ENCODE measurements at regions not wholly inside any gene's neighbourhood (a gene's known extent, or its start where the extent isn't known, plus 50 kb on each side); places are given as distances from the start of the nearest gene placed in this dataset.

DNA sequence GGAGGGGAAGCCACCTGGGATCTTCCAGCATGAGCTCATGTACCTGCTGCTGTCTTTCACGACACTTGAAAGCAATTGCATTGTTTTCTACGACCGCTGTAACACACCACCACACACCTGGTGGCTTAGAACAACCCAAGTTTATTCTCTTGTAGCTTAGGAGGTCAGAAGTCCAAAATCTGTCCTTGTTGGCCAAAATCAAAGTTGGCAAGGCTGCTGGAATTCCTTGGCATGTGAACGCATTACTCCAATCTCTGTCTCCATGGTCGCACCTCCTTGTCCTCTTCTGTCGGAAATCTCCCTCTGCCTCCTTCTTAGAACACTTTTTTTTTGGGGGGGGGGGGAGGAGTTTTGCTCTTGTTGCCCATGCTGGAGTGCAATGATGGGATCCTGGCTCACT is 305.7 kb downstream of the BAMBI start (continued):
- TF ChIP-seq, protein P1, sequence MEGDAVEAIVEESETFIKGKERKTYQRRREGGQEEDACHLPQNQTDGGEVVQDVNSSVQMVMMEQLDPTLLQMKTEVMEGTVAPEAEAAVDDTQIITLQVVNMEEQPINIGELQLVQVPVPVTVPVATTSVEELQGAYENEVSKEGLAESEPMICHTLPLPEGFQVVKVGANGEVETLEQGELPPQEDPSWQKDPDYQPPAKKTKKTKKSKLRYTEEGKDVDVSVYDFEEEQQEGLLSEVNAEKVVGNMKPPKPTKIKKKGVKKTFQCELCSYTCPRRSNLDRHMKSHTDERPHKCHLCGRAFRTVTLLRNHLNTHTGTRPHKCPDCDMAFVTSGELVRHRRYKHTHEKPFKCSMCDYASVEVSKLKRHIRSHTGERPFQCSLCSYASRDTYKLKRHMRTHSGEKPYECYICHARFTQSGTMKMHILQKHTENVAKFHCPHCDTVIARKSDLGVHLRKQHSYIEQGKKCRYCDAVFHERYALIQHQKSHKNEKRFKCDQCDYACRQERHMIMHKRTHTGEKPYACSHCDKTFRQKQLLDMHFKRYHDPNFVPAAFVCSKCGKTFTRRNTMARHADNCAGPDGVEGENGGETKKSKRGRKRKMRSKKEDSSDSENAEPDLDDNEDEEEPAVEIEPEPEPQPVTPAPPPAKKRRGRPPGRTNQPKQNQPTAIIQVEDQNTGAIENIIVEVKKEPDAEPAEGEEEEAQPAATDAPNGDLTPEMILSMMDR (conservative IDR thresholded peaks at IDR 0.05; ENCODE audit: low read depth in 2 of 2), result no peak
- TF ChIP-seq, protein P2, sequence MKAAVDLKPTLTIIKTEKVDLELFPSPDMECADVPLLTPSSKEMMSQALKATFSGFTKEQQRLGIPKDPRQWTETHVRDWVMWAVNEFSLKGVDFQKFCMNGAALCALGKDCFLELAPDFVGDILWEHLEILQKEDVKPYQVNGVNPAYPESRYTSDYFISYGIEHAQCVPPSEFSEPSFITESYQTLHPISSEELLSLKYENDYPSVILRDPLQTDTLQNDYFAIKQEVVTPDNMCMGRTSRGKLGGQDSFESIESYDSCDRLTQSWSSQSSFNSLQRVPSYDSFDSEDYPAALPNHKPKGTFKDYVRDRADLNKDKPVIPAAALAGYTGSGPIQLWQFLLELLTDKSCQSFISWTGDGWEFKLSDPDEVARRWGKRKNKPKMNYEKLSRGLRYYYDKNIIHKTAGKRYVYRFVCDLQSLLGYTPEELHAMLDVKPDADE (IDR thresholded peaks at IDR 0.05), result no peak

DNA sequence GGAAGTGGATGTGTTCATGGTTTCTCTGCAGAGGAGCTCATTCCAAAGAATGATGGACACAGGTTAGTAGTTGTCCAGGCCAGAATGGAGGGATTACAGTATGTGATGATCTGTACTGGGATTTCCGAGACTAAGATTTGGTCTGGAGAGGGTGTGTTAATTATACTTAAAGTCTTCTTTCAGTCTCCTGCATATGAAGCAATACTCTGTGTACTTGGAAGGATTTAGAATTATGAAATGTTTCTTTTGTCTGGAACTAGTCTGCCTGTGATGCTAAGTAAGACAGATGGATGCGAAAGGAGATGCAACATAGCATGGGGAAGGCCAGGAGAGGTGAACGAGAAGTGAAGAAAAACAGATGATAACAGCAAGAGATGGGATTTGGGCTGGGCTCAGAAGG is 305.1 kb upstream of the LYZL1 start:
- H2AFZ ChIP-seq, result 0 out of 2 replicates have a peak overlapping the region, but pooled peaks have one; percentile 28
- ATAC-seq (no peak), DNase-seq (ENCODE audit: low spot score) (no peak)
- H3K36me3 Mint-ChIP-seq (ENCODE audit: low read depth), result no peaks in the 10 kb centered on the region
- no peaks in the 10 kb centered on the region for H3K27me3 ChIP-seq (ENCODE audit: insufficient read depth)
- H3K79me2 ChIP-seq (replicated peaks; ENCODE audit: insufficient read depth), result no peaks in the 10 kb centered on the region
- H3K4me1 ChIP-seq (ENCODE audit: insufficient read depth), result no peaks in the 10 kb centered on the region
- H3K27ac ChIP-seq (ENCODE audit: low read depth), result no peak overlapping the region
- peaks cover 6% of the 10 kb centered on the region; the same call in 1 of the 2 replicates for H3K9me2 ChIP-seq (ENCODE audit: insufficient read depth)
- H3K27me3 Mint-ChIP-seq (ENCODE audit: insufficient read depth, low read depth, poor library complexity), result peaks cover 2% of the 10 kb centered on the region
- H3F3A ChIP-seq (replicated peaks; ENCODE audit: low read depth), result no peaks in the 10 kb centered on the region
- no peak overlapping the region for H3K4me2 ChIP-seq
- H4K20me1 ChIP-seq (replicated peaks; ENCODE audit: insufficient read depth), result no peaks in the 10 kb centered on the region
- no peaks in the 10 kb centered on the region for H3K36me3 ChIP-seq (ENCODE audit: insufficient read depth)
- no peak overlapping the region for H3K4me3 Mint-ChIP-seq
- peaks cover 4% of the 10 kb centered on the region for H3K4me1 Mint-ChIP-seq
- H3K27ac Mint-ChIP-seq, result no peak overlapping the region
- H3K9me3 Mint-ChIP-seq, result no peaks in the 10 kb centered on the region
- H3K4me3 ChIP-seq, result no peak overlapping the region
- TF ChIP-seq, protein P2 (IDR thresholded peaks at IDR 0.05), result no peak
- no peak for TF ChIP-seq NANOG (IDR thresholded peaks at IDR 0.05; ENCODE audit: borderline replicate concordance)
- TF ChIP-seq POLR2AphosphoS5 (IDR thresholded peaks at IDR 0.05; ENCODE audit: low read depth), result no peak
- no peak for TF ChIP-seq EZH2 (IDR thresholded peaks at IDR 0.05; ENCODE audit: low read depth, unreplicated experiment)
- TF ChIP-seq, protein P1 (conservative IDR thresholded peaks at IDR 0.05; ENCODE audit: low read depth in 2 of 2), result no peak
- TF ChIP-seq, protein P3, sequence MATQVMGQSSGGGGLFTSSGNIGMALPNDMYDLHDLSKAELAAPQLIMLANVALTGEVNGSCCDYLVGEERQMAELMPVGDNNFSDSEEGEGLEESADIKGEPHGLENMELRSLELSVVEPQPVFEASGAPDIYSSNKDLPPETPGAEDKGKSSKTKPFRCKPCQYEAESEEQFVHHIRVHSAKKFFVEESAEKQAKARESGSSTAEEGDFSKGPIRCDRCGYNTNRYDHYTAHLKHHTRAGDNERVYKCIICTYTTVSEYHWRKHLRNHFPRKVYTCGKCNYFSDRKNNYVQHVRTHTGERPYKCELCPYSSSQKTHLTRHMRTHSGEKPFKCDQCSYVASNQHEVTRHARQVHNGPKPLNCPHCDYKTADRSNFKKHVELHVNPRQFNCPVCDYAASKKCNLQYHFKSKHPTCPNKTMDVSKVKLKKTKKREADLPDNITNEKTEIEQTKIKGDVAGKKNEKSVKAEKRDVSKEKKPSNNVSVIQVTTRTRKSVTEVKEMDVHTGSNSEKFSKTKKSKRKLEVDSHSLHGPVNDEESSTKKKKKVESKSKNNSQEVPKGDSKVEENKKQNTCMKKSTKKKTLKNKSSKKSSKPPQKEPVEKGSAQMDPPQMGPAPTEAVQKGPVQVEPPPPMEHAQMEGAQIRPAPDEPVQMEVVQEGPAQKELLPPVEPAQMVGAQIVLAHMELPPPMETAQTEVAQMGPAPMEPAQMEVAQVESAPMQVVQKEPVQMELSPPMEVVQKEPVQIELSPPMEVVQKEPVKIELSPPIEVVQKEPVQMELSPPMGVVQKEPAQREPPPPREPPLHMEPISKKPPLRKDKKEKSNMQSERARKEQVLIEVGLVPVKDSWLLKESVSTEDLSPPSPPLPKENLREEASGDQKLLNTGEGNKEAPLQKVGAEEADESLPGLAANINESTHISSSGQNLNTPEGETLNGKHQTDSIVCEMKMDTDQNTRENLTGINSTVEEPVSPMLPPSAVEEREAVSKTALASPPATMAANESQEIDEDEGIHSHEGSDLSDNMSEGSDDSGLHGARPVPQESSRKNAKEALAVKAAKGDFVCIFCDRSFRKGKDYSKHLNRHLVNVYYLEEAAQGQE (IDR thresholded peaks at IDR 0.05; ENCODE audit: unreplicated experiment), result no peak
- no peak for TF ChIP-seq CREB1 (CRISPR knock-in tag; IDR thresholded peaks at IDR 0.05; ENCODE audit: low read depth)
- TF ChIP-seq STAT1 (IDR thresholded peaks at IDR 0.05; ENCODE audit: unreplicated experiment), result no peak
- no peak for TF ChIP-seq JUNB (IDR thresholded peaks at IDR 0.05; ENCODE audit: unreplicated experiment)
- no peak for TF ChIP-seq EZH2phosphoT487 (IDR thresholded peaks at IDR 0.05; ENCODE audit: unreplicated experiment)

All from GM23338 (cell line).